ENCODE measurements at regions not wholly inside any gene's neighbourhood (a gene's known extent, or its start where the extent isn't known, plus 50 kb on each side); places are given as distances from the start of the nearest gene placed in this dataset.
"Not testable (repeated sequence)": the region's sequence is repeated elsewhere in the genome, so short reads cannot be mapped to it uniquely, and the experiment has no call there.

- not testable (repeated sequence) for TF ChIP-seq POLR2A, CTCF (IDR thresholded peaks at IDR 0.05)
Measured at GRCh38 chr21:35552483-35552882, 503.4 kb upstream of the RUNX1 start.

All from adrenal gland (tissue), 5 donors.